Vagina (tissue), 2 donors: ENCODE measurements at regions not wholly inside any gene's neighbourhood (a gene's known extent, or its start where the extent isn't known, plus 50 kb on each side); places are given as distances from the start of the nearest gene placed in this dataset.

ENCODE experiments used
- POLR2A ChIP-seq, 2 donors: fragments of 450-650 bp; IDR thresholded peaks; one replicate each; pipeline ENCODE4 v1.6.1; 2017; ENCODE audit warnings: antibody characterized with exemption in 2 of 2, mild to moderate bottlenecking in 2 of 2, moderate library complexity in 2 of 2
- POLR2AphosphoS5 ChIP-seq, 2 donors: sonication (generic); formaldehyde crosslinking; IDR thresholded peaks; one replicate each; pipeline ENCODE4 v1.9.0; 2017; ENCODE audit warnings: antibody characterized with exemption in 2 of 2, mild to moderate bottlenecking in 2 of 2, low read depth in 1 of 2; ENCODE audit not compliant: insufficient read depth in 1 of 2
- TF ChIP-seq, protein P1 (sequence below), 3 experiments: fragments of 450-650 bp in 2 of 3; fragments of 200-600 bp in 1 of 3; sonication (generic) in 1 of 3; IDR thresholded peaks; one replicate each; pipeline ENCODE4 v1.5.1; 2017 to 2019; ENCODE audit warnings: antibody characterized with exemption in 3 of 3, mild to moderate bottlenecking in 2 of 3, moderate library complexity in 2 of 3

GRCh38 chr7:131034166-131034881, 293.4 kb upstream of the MKLN1 start:
- no peak for TF ChIP-seq POLR2AphosphoS5 (IDR thresholded peaks at IDR 0.05; ENCODE audit: insufficient read depth in 1 of 2, low read depth in 1 of 2)
- TF ChIP-seq, protein P1, sequence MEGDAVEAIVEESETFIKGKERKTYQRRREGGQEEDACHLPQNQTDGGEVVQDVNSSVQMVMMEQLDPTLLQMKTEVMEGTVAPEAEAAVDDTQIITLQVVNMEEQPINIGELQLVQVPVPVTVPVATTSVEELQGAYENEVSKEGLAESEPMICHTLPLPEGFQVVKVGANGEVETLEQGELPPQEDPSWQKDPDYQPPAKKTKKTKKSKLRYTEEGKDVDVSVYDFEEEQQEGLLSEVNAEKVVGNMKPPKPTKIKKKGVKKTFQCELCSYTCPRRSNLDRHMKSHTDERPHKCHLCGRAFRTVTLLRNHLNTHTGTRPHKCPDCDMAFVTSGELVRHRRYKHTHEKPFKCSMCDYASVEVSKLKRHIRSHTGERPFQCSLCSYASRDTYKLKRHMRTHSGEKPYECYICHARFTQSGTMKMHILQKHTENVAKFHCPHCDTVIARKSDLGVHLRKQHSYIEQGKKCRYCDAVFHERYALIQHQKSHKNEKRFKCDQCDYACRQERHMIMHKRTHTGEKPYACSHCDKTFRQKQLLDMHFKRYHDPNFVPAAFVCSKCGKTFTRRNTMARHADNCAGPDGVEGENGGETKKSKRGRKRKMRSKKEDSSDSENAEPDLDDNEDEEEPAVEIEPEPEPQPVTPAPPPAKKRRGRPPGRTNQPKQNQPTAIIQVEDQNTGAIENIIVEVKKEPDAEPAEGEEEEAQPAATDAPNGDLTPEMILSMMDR (IDR thresholded peaks at IDR 0.05) = no peak
- no peak for TF ChIP-seq POLR2A (IDR thresholded peaks at IDR 0.05)
